ENCODE measurements at regions not wholly inside any gene's neighbourhood (a gene's known extent, or its start where the extent isn't known, plus 50 kb on each side); places are given as distances from the start of the nearest gene placed in this dataset.

GRCh38 chr6:22087960-22088706 is 208.7 kb downstream of the PRL start:
- DNase-seq (ENCODE audit: low read depth, low spot score) = no peak
- ChIA-PET CTCF (no interaction called here), POLR2A (no interaction called here)
- Histone ChIP-seq H3K9me3 (ENCODE audit: control insufficient read depth, insufficient read depth, low read length) (no peaks in the 10 kb centered on the region), H3K27ac (ENCODE audit: low read depth, low read length) (no peak overlapping the region), H3K4me3 (ENCODE audit: low read depth, low read length) (no peak overlapping the region), H3K27me3 (ENCODE audit: control insufficient read depth, insufficient read depth, low read length) (no peaks in the 10 kb centered on the region)
- TF ChIP-seq, protein P1, sequence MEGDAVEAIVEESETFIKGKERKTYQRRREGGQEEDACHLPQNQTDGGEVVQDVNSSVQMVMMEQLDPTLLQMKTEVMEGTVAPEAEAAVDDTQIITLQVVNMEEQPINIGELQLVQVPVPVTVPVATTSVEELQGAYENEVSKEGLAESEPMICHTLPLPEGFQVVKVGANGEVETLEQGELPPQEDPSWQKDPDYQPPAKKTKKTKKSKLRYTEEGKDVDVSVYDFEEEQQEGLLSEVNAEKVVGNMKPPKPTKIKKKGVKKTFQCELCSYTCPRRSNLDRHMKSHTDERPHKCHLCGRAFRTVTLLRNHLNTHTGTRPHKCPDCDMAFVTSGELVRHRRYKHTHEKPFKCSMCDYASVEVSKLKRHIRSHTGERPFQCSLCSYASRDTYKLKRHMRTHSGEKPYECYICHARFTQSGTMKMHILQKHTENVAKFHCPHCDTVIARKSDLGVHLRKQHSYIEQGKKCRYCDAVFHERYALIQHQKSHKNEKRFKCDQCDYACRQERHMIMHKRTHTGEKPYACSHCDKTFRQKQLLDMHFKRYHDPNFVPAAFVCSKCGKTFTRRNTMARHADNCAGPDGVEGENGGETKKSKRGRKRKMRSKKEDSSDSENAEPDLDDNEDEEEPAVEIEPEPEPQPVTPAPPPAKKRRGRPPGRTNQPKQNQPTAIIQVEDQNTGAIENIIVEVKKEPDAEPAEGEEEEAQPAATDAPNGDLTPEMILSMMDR (IDR thresholded peaks at IDR 0.05; ENCODE audit: low read depth, low read length) = no peak

DNA sequence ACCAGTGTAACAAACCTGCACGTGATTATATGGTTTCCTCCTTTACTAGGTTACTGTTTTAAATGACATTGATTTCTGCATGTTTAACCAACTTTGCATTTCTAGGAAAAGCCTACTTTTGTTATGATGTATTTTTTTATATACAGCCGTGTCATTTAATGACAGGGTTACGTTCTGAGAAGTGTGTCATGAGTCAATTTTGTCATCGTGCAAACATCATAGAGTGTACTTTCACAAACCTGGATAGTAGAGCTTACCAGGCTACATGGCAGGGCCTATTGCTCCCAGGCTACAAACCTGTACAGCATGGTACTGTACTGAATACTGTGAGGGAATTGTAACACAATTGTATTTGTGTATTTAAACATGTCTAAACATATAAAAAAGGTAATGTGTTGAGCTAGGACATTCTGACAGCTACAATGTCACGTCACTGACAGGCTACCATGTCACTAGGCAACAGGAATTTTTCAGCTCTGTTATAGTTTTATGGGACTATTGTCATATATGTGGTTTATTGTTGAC is 205.3 kb downstream of the PRL start:
- H3K27ac ChIP-seq (ENCODE audit: low read depth, low read length) = no peak overlapping the region
- no peak overlapping the region for H3K4me3 ChIP-seq (ENCODE audit: low read depth, low read length)
- ChIA-PET POLR2A (interaction anchor here (0.6 kb wide), 1 partner anchor 10 kb away, joined by 4 read pairs; no protein-coding TSS in a partner anchor), CTCF (no interaction called here)
- no peak for DNase-seq (ENCODE audit: low read depth, low spot score)
- no peaks in the 10 kb centered on the region for H3K27me3 ChIP-seq (ENCODE audit: control insufficient read depth, insufficient read depth, low read length)
- TF ChIP-seq, protein P1 (IDR thresholded peaks at IDR 0.05; ENCODE audit: low read depth, low read length) = no peak
- no peaks in the 10 kb centered on the region for H3K9me3 ChIP-seq (ENCODE audit: control insufficient read depth, insufficient read depth, low read length)

GRCh38 chr6:22095836-22096235 is 201.0 kb downstream of the PRL start:
- Histone ChIP-seq H3K27ac (ENCODE audit: low read depth, low read length) (no peak overlapping the region), H3K27me3 (ENCODE audit: control insufficient read depth, insufficient read depth, low read length) (no peaks in the 10 kb centered on the region), H3K9me3 (ENCODE audit: control insufficient read depth, insufficient read depth, low read length) (no peaks in the 10 kb centered on the region), H3K4me3 (ENCODE audit: low read depth, low read length) (no peak overlapping the region)
- POLR2A ChIA-PET = no interaction called here
- CTCF ChIA-PET = no interaction called here
- DNase-seq (ENCODE audit: low read depth, low spot score) = no peak
- TF ChIP-seq, protein P1 (IDR thresholded peaks at IDR 0.05; ENCODE audit: low read depth, low read length) = no peak

DNA sequence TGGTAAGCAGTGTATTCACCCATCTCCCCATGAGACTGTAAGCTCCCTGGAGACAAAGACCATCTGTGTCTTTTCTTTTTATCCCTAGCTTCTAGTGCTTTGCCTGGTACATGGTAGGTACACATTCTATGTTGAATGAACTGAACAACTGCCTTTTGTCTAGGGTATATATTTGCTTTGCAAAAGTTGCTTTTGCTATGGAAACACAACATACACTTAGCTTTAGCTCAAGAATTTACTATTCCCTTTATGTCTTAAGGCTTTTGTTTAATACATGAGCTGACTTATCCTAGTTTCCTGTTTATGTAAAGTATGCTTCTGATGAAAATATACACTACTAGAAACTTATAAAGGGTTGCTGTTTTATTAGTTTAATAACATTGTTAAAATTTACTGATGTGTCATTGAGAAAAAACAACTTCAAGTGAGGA is 198.2 kb downstream of the PRL start:
- ChIA-PET POLR2A (interaction anchor here (0.5 to 1.5 kb wide), 3 partner anchors 14 to 505 kb away, joined by 3 to 4 read pairs (median 3); partner anchors contain the start of gene SOX4), CTCF (interaction anchor here (0.5 kb wide), 1 partner anchor 1307 kb away, joined by 4 read pairs; no protein-coding TSS in a partner anchor)
- H3K27me3 ChIP-seq (ENCODE audit: control insufficient read depth, insufficient read depth, low read length) = no peaks in the 10 kb centered on the region
- TF ChIP-seq, protein P1 (IDR thresholded peaks at IDR 0.05; ENCODE audit: low read depth, low read length) = no peak
- H3K27ac ChIP-seq (ENCODE audit: low read depth, low read length) = peak overlapping the region; percentile 21
- H3K4me3 ChIP-seq (ENCODE audit: low read depth, low read length) = no peak overlapping the region
- DNase-seq (ENCODE audit: low read depth, low spot score) = no peak
- H3K9me3 ChIP-seq (ENCODE audit: control insufficient read depth, insufficient read depth, low read length) = 0 out of 2 replicates have a peak, but pooled peaks cover 3% of the 10 kb centered on the region

GRCh38 chr6:22099231-22099630 is 197.6 kb downstream of the PRL start:
- TF ChIP-seq, protein P1 (IDR thresholded peaks at IDR 0.05; ENCODE audit: low read depth, low read length) = no peak
- Histone ChIP-seq H3K9me3 (ENCODE audit: control insufficient read depth, insufficient read depth, low read length) (0 out of 2 replicates have a peak, but pooled peaks cover 3% of the 10 kb centered on the region), H3K27ac (ENCODE audit: low read depth, low read length) (peak overlapping the region; percentile 40), H3K27me3 (ENCODE audit: control insufficient read depth, insufficient read depth, low read length) (no peaks in the 10 kb centered on the region), H3K4me3 (ENCODE audit: low read depth, low read length) (no peak overlapping the region)
- CTCF ChIA-PET = no interaction called here
- POLR2A ChIA-PET = interaction anchor here (0.5 to 1.5 kb wide), 3 partner anchors 13 to 506 kb away, joined by 3 to 4 read pairs (median 3); partner anchors contain the start of gene SOX4
- no peak for DNase-seq (ENCODE audit: low read depth, low spot score)

Data from AG04450 (cell line).